Subcutaneous abdominal adipose tissue (tissue), 5 donors: ENCODE measurements at regions not wholly inside any gene's neighbourhood (a gene's known extent, or its start where the extent isn't known, plus 50 kb on each side); places are given as distances from the start of the nearest gene placed in this dataset.

ENCODE experiments used
- H3K27ac ChIP-seq: one replicate; pipeline ENCODE4 v1.7.0; 2013; ENCODE audit warnings: low read depth, mild to moderate bottlenecking, inconsistent platforms, low read length, moderate library complexity
- H3K27me3 ChIP-seq, 5 donors: one replicate each; pipeline ENCODE4 v1.7.0; 2013; ENCODE audit warnings: low read length in 5 of 5, inconsistent platforms in 1 of 5; ENCODE audit not compliant: control insufficient read depth in 5 of 5, insufficient read depth in 4 of 5
- H3K36me3 ChIP-seq, 5 donors: one replicate each; pipeline ENCODE4 v1.7.0; 2013; ENCODE audit warnings: low read length in 5 of 5; ENCODE audit not compliant: control insufficient read depth in 5 of 5, insufficient read depth in 5 of 5
- H3K4me1 ChIP-seq, 5 donors: one replicate each; pipeline ENCODE4 v1.7.0; 2013; ENCODE audit warnings: low read length in 5 of 5, mild to moderate bottlenecking in 3 of 5, moderate library complexity in 1 of 5; ENCODE audit not compliant: control insufficient read depth in 5 of 5, insufficient read depth in 5 of 5
- H3K4me3 ChIP-seq, 5 donors: one replicate each; pipeline ENCODE4 v1.7.0; 2013; ENCODE audit warnings: low read length in 5 of 5, low read depth in 1 of 5
- H3K9ac ChIP-seq, 5 donors: one replicate each; pipeline ENCODE4 v1.7.0; 2013; ENCODE audit warnings: low read length in 5 of 5, mild to moderate bottlenecking in 4 of 5, moderate library complexity in 3 of 5
- H3K9me3 ChIP-seq, 5 donors: one replicate each; pipeline ENCODE4 v1.7.0; 2013; ENCODE audit warnings: low read length in 5 of 5; ENCODE audit not compliant: control insufficient read depth in 5 of 5
- donor health status: healthy.
- donor health status: healthy.
- donor health status: healthy.
- donor health status: healthy.
- donor health status: healthy.

DNA sequence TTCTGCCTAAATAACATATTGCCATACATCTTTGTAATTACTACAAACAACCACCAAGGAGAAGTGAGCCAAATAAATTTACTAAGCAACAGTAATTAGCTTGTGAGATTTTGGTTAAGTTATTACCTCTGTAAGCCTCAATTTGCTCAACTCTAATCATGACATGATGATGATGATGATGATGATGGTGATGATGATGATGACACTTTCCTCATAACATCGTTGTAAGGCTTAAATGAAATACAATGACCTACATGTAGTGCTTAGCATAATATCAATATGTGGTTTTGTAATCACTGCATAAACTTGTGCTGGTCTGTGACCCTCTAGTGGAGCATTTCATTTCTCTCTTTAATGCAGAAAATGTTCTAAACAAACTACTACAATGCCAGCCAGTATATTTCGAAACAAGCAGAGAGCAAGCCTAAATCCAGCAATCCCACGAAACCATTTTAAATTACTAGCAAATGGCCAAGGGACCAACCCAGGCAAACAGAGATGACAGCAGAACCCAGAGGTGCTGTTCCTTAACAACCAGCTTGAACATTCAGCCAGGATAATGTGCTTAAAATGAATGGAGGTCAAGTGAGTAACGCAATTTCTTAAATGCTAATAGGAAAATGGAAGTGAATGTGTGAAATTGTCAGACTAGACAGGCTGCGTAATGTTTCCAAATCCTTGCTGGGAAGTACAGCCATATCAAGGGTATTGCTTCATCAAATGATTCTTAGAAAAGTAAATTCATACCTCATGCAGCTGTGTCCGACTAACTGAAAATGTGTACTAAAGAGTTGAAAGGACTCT, 281.9 kb upstream of the PUM3 start:
- H3K9ac ChIP-seq = no peak overlapping the region
- H3K9me3 ChIP-seq = no peaks in the 10 kb centered on the region
- no peaks in the 10 kb centered on the region for H3K36me3 ChIP-seq
- H3K27ac ChIP-seq = no peak overlapping the region
- peaks cover 0 to 11% (median 8%) of the 10 kb centered on the region in 5 donors for H3K4me1 ChIP-seq
- H3K4me3 ChIP-seq = no peak overlapping the region
- H3K27me3 ChIP-seq = no peaks in the 10 kb centered on the region

- Histone ChIP-seq H3K4me3 (no peak overlapping the region), H3K4me1 (peaks cover 0 to 11% (median 8%) of the 10 kb centered on the region in 5 donors), H3K27me3 (no peaks in the 10 kb centered on the region), H3K36me3 (no peaks in the 10 kb centered on the region), H3K9ac (no peak overlapping the region), H3K27ac (no peak overlapping the region), H3K9me3 (no peaks in the 10 kb centered on the region)
These were observed 280.1 kb upstream of the PUM3 start for GRCh38 chr9:3124001-3124400.

- no peak overlapping the region for H3K27ac ChIP-seq
- no peaks in the 10 kb centered on the region for H3K27me3 ChIP-seq
- H3K9ac ChIP-seq = no peak overlapping the region
- no peaks in the 10 kb centered on the region for H3K4me1 ChIP-seq
- no peak overlapping the region for H3K4me3 ChIP-seq
- H3K36me3 ChIP-seq = no peaks in the 10 kb centered on the region
- peaks cover 0 to 11% (median 5%) of the 10 kb centered on the region in 5 donors for H3K9me3 ChIP-seq
These were observed 274.2 kb upstream of the PUM3 start for GRCh38 chr9:3118081-3118480.

GRCh38 chr9:3099646-3100045, 255.8 kb upstream of the PUM3 start:
- H3K9ac ChIP-seq = no peak overlapping the region
- H3K27me3 ChIP-seq = no peaks in the 10 kb centered on the region
- no peaks in the 10 kb centered on the region for H3K9me3 ChIP-seq
- H3K36me3 ChIP-seq = no peaks in the 10 kb centered on the region
- no peaks in the 10 kb centered on the region for H3K4me1 ChIP-seq
- H3K27ac ChIP-seq = no peak overlapping the region
- H3K4me3 ChIP-seq = no peak overlapping the region

- H3K4me1 ChIP-seq = no peaks in the 10 kb centered on the region
These were observed 244.3 kb upstream of the PUM3 start for GRCh38 chr9:3088219-3088618.

GRCh38 chr9:3087697-3088096, 243.8 kb upstream of the PUM3 start:
- Histone ChIP-seq H3K36me3 (no peaks in the 10 kb centered on the region), H3K4me3 (no peak overlapping the region), H3K9ac (no peak overlapping the region), H3K27me3 (no peaks in the 10 kb centered on the region), H3K4me1 (no peaks in the 10 kb centered on the region), H3K9me3 (no peaks in the 10 kb centered on the region), H3K27ac (no peak overlapping the region)

More at GRCh38 chr9:3088219-3088618, 244.3 kb upstream of the PUM3 start:
- Histone ChIP-seq H3K27ac (no peak overlapping the region), H3K9ac (no peak overlapping the region), H3K4me3 (no peak overlapping the region), H3K36me3 (no peaks in the 10 kb centered on the region), H3K9me3 (no peaks in the 10 kb centered on the region), H3K27me3 (no peaks in the 10 kb centered on the region)

DNA sequence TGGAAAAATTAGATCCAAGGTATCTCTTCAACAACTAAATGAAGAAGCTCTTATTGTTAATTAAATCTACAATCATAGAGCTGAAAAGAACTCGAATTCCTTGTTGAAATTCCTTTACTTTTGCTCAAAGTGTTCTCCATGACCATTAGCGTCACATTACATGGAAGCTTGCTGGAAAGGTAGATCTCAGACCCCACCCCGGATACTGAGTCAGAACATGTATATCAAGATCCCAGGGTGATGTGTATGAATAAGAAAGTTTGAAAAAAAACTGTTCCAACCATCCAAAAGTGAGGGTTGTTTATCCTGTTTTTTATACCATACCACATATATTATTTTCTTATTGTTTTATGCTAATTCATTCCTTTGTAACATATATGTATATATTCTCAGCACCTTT, 237.1 kb upstream of the PUM3 start:
- H3K4me1 ChIP-seq = no peaks in the 10 kb centered on the region
- H3K27me3 ChIP-seq = no peaks in the 10 kb centered on the region
- H3K27ac ChIP-seq = no peak overlapping the region
- H3K9ac ChIP-seq = no peak overlapping the region
- H3K4me3 ChIP-seq = no peak overlapping the region
- H3K9me3 ChIP-seq = peaks cover 0 to under 1% (median 0%) of the 10 kb centered on the region in 5 donors
- no peaks in the 10 kb centered on the region for H3K36me3 ChIP-seq

DNA sequence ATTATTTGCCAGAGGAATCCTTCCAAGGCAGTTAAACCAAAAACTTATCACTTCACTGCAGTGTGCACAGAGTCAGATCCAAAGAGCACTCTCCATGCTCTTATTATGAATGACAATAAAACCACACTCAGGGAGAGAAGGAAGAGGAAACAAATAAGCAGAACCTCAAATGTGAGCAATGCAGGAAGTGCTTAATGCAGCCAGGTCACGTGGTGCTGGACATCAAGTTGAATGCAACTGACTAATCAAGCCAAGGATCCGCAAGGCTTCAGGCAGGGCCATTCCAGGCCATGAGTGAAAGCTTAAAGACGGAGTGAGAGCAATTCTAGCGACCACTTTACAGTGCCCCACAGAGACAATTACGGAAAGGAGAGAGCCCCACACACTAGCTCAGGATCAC, 230.4 kb upstream of the PUM3 start:
- Histone ChIP-seq H3K4me3 (no peak overlapping the region), H3K27ac (no peak overlapping the region), H3K4me1 (no peaks in the 10 kb centered on the region), H3K27me3 (no peaks in the 10 kb centered on the region), H3K9me3 (peaks cover 0 to 9% (median 2%) of the 10 kb centered on the region in 5 donors), H3K36me3 (no peaks in the 10 kb centered on the region), H3K9ac (no peak overlapping the region)

- peaks cover 0 to 10% (median 0%) of the 10 kb centered on the region in 5 donors for H3K9me3 ChIP-seq
- no peaks in the 10 kb centered on the region for H3K36me3 ChIP-seq
- H3K4me3 ChIP-seq = no peak overlapping the region
- H3K27me3 ChIP-seq = no peaks in the 10 kb centered on the region
- no peaks in the 10 kb centered on the region for H3K4me1 ChIP-seq
- H3K9ac ChIP-seq = no peak overlapping the region
- no peak overlapping the region for H3K27ac ChIP-seq
These were observed 222.7 kb upstream of the PUM3 start for GRCh38 chr9:3066591-3066990.

DNA sequence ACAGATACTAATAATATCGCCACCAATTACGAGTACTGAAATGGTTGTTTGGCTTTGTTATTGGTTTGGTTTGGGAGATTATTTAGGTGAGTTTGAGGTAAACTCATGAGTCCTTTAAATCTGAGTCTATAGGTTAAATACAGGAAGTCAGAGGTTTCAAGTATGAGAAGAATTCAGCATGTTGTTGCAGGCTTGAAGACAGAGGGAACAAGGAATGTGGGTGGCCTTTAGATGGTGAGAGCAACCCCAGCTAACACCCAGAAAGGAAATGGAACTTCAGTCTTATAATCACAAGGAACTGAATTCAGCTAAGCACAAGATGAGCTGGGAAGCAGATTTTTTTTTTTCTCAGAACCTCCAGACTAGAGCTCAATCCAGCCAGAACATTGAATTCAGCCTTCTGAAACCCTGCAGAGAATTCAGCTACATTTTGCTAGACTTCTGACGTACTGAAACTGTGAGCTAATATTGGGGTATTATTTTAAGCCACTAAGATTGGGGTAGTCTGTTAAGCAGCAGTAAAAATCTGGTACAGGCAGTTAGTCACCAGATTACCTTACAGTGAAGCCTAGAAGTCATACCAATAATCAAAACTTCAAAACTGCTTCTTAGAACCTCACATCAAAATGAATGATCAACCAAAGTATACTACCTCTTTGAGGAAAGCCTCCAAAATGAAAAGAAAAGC, 216.0 kb upstream of the PUM3 start:
- Histone ChIP-seq H3K9ac (no peak overlapping the region), H3K9me3 (no peaks in the 10 kb centered on the region), H3K4me1 (peaks cover 0 to 28% (median 5%) of the 10 kb centered on the region in 5 donors), H3K4me3 (no peak overlapping the region), H3K36me3 (no peaks in the 10 kb centered on the region), H3K27ac (no peak overlapping the region), H3K27me3 (no peaks in the 10 kb centered on the region)
